ENCODE measurements at regions not wholly inside any gene's neighbourhood (a gene's known extent, or its start where the extent isn't known, plus 50 kb on each side); places are given as distances from the start of the nearest gene placed in this dataset.

DNA sequence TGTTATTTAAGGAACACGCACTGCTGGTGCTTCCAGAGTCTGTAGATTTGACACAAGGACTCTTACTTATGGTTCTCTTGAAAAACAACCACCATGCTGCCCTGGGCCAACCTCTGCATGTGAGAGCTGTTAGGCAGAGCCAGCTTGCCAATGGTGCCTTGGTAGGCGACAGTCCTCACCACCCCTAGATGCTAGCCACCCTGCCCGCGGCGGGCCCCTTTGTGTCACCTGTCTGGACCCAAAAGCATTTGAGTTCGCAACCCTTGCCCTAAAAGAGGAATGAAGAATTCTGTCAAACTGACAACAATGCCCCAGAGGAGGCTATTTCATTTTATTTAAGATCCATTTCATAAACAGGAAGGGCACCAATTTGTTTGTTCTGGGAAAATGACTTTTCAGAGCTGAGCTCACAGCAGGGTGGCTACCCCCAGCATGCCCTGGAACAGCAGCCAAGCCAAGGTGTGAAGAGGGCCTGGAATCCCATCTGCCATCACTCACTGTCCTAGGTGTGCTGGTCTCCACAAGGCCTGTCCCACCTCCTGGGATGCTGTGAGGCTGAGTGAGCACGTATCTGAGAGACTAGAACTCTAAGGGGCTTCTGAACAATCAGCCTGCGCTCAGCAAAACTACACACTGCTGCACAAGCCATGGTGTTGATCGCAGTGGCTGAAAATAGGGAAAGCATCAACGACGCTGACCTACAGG, 63.8 kb upstream of the FZD10 start:
- FAIRE-seq (no peak), DNase-seq (ENCODE audit: insufficient read length, low spot score) (no peak)

DNA sequence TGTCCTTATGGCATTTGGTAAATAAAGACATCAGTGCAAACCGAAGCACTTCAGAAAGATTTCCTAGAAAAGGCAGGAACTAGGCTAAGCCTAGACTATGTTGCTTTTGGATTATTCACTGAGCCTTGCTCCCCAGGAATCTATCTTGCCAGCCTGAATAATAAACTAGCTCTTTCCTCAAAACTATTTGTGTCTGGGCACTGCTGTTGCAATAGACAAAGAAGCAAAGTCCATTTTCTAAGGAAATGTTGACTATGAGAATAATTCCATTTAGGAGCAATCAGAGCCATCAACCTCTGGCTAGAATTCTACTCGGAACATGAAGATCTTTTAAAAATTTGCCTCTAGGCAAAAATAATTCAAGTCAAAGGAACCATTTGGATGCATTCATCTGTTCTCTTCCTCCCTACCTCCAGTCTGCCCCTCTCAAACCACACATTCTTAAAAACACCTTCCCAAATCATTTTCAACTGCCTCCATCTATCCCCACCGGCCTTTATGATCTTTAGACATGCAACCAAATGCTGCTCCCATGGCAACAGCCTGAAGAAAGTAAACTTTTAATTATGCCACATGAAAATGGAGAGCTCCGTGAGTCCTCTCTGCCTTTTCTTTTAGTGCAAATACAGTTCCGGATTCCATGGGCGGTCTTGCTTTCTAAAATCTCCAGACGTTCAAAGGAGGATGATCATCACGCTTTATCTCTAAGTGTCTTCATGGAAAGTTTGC, 61.5 kb upstream of the FZD10 start:
- FAIRE-seq, result no peak
- DNase-seq (ENCODE audit: insufficient read length, low spot score), result no peak

- FAIRE-seq (no peak), DNase-seq (ENCODE audit: insufficient read length, low spot score) (no peak)
These were observed 60.9 kb upstream of the FZD10 start for GRCh38 chr12:130101370-130101769.

GRCh38 chr12:130102266-130102665, 60.0 kb upstream of the FZD10 start:
- FAIRE-seq (no peak), DNase-seq (ENCODE audit: insufficient read length, low spot score) (no peak)

- FAIRE-seq (no peak), DNase-seq (ENCODE audit: insufficient read length, low spot score) (no peak)
These were observed 57.6 kb upstream of the FZD10 start for GRCh38 chr12:130104571-130105106.

DNA sequence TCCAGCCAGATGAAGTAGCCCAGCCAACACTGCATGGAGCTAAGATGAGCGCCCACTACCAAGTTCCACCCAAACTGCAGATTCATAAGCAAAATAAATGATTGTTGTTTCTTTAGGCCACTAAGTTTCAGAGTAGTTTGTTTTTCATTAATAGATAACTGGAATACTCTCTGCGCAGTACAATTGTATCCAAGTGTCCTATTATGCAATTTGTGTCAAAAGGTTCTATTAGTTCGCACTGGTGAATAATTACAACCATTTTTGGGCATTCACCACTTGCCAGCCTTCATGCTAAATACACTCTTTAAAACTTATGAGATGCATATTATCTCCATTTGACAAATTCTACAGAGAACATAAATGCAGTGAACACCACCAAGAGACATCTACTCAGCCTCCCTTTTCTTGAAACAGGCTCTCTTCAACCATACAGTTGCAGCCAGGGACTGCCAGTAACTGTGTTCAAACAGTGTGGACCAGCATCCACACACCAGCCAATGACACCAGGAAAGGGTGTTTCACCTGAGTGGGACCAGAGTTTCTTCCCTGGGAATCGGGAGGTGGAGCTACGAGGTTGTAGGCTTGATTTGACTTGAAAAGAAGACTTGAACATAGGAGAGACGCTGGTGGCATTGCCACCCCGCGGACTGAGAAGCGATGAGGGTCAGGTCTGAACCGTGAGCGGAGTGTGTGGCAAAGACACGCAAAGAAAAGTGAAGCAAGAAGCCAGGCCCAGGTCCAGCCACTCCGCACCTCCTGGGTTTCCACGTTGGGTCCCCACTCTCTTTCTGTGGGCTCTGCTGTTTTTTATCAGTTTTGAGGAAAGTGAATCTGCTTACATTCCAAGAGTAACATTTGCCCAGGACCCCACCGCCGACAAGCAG, 53.0 kb upstream of the FZD10 start:
- FAIRE-seq (no peak), DNase-seq (ENCODE audit: insufficient read length, low spot score) (no peak)

- DNase-seq (ENCODE audit: insufficient read length, low spot score) (no peak), FAIRE-seq (no peak)
These were observed 51.4 kb upstream of the FZD10 start for GRCh38 chr12:130110914-130111313.

- FAIRE-seq (no peak), DNase-seq (ENCODE audit: insufficient read length, low spot score) (no peak)
These were observed 50.2 kb upstream of the FZD10 start for GRCh38 chr12:130111965-130112496.
